HFF-Myc (cell line): ENCODE measurements at regions not wholly inside any gene's neighbourhood (a gene's known extent, or its start where the extent isn't known, plus 50 kb on each side); places are given as distances from the start of the nearest gene placed in this dataset.

Source experiments
- DNase-seq: peaks from one replicate; pipeline ENCODE4 v3.0.0-alpha.2; 2011; ENCODE audit warnings: low read depth; ENCODE audit errors: extremely low read depth
- H3K4me3 ChIP-seq: replicated peaks from 2 replicates; pipeline ENCODE4 v1.5.1; 2011; ENCODE audit warnings: low read depth, mild to moderate bottlenecking, control low read depth, low read length
- CTCF ChIP-seq: IDR thresholded peaks from 2 replicates; pipeline ENCODE4 v1.5.1; 2012; ENCODE audit warnings: mild to moderate bottlenecking, low read depth, low read length, control low read depth; ENCODE audit errors: missing control alignments

GRCh38 chr9:13991395-13991794 is 322.5 kb downstream of the NFIB start:
- no peak for DNase-seq

GRCh38 chr9:13990994-13991393 is 322.9 kb downstream of the NFIB start:
- no peak for DNase-seq
- TF ChIP-seq CTCF, result no peak
- no peak overlapping the region for H3K4me3 ChIP-seq

More at GRCh38 chr9:13991395-13991794, 322.5 kb downstream of the NFIB start:
- no peak overlapping the region for H3K4me3 ChIP-seq
- TF ChIP-seq CTCF, result no peak

GRCh38 chr9:13990331-13990730 is 323.6 kb downstream of the NFIB start:
- DNase-seq, result no peak
- no peak overlapping the region for H3K4me3 ChIP-seq
- TF ChIP-seq CTCF, result no peak

- H3K4me3 ChIP-seq, result no peak overlapping the region
- TF ChIP-seq CTCF, result no peak
- DNase-seq, result no peak
Observed at GRCh38 chr9:13988944-13989343, 325.0 kb downstream of the NFIB start.

- no peak overlapping the region for H3K4me3 ChIP-seq
- DNase-seq, result no peak
- no peak for TF ChIP-seq CTCF
Observed at GRCh38 chr9:13983607-13984006, 330.3 kb downstream of the NFIB start.

- DNase-seq, result no peak
- no peak overlapping the region for H3K4me3 ChIP-seq
- TF ChIP-seq CTCF, result no peak
Observed at GRCh38 chr9:13979941-13980318, 334.0 kb downstream of the NFIB start.

GRCh38 chr9:13975611-13976290 is 338.2 kb downstream of the NFIB start:
- no peak for TF ChIP-seq CTCF
- DNase-seq, result no peak
- no peak overlapping the region for H3K4me3 ChIP-seq
